NCI-H524 (cell line): ENCODE measurements at regions not wholly inside any gene's neighbourhood (a gene's known extent, or its start where the extent isn't known, plus 50 kb on each side); places are given as distances from the start of the nearest gene placed in this dataset.

Experiments used
- DNase-seq, 2 experiments: peaks; one replicate each; lab custom pipeline; 2025; lab: John Stamatoyannopoulos, UW

DNA sequence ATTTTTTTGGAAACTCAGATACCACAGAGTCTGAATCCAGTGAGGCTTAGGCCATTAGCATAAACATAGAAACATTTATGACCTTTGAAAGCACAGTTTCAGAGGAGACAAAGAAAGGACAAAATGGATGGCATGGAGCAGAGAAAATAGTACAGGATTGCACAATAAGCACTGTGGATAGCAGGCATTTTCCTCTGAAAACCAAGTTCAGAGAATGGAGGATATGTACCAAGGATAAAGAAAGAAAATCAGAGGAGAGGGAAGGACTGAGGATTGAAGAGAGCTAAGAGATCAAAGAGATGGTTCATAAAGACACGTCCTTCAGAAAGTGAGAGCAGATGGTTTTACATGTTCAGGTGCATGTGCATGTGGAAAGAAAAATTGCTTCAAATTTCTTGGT lies 707.2 kb upstream of the CELF2 start:
- no peak for DNase-seq

DNA sequence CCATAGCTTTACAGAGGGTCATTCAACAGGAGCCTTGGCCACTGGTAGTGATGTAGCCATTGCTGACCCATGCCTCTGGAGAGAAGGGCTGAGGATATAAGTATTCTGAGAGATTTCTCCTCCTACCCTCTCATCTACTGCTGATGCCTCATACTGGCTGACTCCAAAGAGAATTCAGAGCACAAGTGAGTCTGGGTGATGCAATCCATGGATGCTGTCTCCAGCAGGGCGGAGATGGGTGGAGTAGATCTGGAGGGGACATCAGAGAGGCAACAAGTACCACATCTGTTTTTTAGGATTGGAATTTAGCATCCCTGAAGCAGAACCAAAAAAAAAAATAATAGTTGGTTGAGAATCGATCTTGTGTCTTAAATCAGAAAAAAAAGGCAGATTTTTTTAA lies 705.7 kb upstream of the CELF2 start:
- no peak for DNase-seq

DNA sequence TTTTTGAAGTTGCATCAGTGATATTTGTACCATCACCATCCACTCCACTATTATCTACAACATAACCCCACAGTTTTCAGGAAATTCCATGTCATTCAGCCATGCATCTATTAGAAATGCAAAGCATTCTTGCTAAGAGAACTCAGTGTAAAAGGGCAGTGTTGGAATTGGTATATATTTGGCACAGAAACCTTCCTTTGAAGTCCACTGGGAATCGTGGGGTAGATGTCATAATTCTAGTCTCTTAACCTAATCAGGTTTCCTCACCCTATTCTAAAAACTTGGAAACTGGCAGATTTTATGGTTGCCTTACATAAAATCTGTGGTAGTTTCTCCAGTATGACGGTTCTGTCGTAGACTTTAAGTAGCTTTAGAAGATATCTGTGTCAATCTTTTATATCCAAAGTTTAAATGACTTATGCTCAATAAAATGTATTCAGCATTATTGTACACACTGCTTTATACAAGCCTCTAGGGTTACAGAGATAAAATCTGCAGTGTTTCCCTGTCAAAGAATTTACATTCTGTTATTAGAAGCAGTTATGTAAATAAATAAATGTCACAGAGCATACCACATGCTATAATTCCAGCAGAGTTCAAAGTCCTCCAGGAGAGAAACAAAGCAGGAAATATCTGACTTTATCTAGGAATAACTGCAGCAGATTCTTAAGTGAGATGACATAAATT lies 704.4 kb upstream of the CELF2 start:
- no peak for DNase-seq

DNA sequence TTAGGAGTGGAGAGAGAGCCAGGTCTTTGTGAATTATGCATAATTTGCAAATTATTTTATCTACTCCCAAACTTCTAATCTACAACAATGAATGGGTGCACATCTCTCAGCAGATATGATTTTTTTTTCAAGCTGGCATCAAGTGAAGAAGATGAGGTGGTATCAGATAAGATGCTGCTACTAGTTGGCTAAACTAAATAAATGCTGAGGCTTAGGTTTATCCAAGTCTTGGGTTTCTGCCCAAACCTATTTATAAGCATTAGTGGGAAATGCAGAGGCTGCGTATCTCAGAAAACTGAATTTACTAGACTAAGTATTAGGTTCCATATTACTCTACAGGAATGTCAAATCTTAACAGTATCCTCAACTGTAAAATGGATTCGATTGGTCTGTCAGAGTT lies 703.0 kb upstream of the CELF2 start:
- no peak for DNase-seq

DNA sequence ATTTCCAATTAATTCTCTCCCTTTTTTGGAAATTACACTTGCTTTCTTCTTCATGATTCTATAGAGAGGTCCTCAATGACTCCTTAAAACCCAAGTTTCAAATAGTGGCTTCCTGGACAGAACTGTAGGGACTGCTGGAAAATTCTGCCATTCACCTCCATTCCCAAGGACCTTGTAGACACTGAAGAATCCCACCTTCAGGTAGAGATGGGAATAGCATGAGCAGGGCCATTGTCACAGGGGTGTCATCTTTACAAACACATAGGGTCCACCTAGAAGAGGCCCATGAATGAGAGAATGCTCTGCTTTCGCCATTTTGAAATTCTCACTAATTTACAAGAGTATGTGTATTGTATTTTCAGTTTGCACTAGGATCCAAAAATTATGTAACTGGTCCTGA lies 701.7 kb upstream of the CELF2 start:
- DNase-seq: no peak

DNA sequence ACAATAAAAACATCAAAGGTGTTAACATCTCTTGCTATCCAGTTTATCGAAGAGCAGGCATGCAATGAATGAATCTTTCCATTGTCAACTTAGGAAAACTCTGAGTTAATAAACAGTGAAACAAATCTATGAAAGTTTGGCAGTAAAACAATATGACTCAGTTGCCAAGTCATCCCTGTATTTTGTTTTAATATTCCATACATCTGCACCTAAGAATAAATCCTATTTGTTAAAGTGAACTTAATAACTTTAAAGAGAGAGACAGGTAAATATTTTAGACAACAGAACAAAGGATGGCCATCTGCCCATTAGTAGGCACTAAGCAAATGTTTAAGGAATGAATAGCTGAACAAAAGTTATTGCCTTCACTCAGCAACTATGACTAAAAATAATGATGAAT lies 700.5 kb upstream of the CELF2 start:
- no peak for DNase-seq

DNA sequence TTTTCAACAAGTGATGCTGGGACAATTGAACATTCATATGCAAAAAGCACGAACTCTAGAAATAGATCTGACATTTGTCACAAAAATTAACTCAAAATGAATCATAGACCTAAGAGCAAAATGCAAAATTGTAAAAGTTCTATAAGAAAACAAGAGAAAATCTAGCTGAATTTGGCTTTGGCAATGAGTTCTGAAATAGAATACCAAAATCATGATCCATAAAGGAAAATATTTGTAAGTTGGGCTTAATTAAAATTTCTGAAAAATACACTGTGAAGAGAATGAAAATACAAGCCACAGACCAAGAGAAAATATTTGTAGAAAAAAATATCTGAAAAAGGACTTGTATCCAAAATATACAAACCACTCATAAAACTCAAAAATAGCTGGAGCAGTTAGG lies 698.8 kb upstream of the CELF2 start:
- no peak for DNase-seq

DNA sequence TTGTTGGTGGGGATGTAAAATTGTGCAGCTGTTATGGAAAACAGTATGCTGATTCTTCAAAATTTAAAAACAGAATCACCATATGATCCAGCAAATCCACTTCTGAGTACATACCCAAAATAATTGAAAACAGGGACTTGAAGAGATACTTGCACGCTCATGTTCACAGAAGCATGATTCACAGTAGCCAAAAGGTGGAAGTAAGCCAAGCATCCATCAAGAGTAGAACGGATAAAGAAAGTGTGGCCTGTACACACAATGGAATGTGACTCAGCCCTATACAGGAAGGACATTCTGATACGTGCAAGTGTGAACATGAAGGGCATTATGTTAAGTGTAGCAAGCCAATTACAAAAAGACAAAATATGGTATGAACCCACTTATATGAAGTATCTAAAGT lies 696.7 kb upstream of the CELF2 start:
- no peak for DNase-seq

DNA sequence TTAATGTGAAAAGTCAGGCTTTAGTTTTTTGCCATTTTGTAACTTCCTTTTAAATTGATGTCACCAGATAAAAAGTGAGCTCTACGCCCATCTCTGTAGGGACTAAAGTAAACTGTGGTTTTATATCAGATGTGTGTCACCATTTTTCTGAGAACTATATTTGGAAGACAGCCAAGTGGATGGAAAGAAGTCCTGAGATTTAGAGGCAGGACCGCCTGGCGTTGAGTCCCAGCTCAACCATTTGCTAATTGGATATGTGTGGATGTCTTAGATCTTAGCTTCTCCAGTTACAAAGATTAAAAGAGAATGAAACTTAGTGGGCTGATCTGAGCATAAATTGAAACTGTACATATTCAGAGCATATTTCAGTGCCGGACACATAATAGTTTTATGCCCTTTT lies 691.6 kb upstream of the CELF2 start:
- peak in 1 of 2 experiments; percentile 47 for DNase-seq

DNA sequence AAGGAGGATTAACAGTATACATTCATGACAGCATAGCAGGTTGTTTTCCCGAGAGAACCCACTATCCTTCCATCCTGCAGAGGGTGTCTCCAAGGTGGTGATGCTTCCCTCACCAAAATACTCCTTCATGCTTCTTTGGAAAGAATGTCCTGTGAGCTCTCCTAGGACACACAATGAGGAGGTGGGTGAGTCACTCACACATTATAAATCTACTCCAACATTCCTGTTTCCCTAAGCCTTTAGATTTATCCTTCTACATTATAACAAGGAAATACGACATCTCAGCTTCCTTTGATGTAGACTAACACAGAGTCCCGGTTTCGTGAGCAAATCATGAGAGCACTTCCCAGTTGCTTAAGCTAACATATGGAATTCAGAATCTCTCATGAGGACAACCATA lies 689.7 kb upstream of the CELF2 start:
- no peak for DNase-seq

DNA sequence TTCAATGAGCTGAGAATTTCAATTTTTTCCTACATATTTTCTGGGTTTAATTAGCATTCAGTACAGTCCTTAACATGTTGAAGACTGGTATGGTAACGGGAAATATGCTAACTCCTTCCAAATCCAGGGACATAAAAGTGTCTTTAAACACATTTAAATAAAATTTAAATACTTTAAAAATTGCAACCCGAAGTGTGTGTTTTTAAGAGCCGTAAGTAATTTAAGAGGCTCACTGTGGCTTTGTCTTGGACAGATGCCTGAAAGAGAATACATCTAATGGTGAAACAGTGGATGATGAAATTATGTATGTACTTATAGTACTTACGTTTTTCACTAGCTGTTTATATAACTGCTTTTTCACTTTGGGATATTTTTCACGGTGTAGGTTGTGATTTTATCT lies 687.3 kb upstream of the CELF2 start:
- DNase-seq: no peak

DNA sequence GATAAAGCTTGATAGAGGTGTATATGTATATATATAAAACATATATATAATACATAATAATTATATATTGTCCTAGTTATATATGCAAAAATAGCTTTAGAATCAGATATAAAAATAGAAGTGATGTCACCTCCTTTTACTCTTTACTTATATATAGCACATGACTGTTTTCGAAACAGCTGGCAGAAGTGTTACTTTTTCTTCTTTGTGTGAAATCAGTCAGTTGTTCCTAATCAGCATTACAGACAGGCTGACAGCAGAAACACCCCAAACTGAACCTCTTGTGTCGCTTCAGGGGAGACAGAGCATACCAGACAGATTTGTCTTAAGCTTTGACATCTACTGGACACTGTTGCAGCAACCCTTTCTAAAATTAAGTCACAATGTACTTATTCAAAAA lies 684.9 kb upstream of the CELF2 start:
- no peak for DNase-seq

DNA sequence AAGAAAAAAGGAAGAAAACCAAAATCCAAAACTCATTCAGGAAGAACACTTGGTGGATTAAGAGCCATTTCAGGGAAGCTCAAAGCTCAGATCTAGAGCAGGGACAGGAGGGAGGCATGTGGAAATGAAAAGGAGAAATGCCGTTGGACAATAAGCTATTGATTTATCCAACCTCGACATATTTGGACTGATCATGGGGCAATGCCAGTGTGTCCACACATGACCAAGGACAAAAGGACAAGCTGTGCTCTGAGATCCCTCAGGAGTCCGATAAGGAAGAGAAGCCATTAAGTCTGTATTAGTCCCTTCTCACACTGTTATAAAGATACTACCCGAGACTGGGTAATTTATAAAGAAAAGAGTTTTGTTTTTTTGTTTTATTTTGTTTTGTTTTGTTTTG lies 684.0 kb upstream of the CELF2 start:
- no peak for DNase-seq

DNA sequence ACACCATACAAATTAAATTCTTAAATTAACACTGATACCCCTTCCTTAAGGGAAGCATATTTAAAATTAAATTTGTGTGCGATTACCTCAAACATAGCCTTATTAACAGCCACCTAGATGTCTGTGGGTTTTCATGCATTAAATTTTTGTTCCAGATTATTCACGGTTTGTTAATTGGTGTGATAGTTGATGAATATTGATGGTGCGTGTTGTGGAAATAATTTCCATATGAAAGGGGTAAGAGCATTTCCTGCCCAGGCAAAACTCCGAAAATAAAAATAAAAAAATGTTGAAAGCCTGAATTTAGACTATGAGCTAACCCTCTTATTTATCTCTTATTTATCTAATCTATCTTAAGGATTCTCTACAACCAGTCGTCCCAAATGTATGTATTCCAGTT lies 679.3 kb upstream of the CELF2 start:
- DNase-seq: no peak

DNA sequence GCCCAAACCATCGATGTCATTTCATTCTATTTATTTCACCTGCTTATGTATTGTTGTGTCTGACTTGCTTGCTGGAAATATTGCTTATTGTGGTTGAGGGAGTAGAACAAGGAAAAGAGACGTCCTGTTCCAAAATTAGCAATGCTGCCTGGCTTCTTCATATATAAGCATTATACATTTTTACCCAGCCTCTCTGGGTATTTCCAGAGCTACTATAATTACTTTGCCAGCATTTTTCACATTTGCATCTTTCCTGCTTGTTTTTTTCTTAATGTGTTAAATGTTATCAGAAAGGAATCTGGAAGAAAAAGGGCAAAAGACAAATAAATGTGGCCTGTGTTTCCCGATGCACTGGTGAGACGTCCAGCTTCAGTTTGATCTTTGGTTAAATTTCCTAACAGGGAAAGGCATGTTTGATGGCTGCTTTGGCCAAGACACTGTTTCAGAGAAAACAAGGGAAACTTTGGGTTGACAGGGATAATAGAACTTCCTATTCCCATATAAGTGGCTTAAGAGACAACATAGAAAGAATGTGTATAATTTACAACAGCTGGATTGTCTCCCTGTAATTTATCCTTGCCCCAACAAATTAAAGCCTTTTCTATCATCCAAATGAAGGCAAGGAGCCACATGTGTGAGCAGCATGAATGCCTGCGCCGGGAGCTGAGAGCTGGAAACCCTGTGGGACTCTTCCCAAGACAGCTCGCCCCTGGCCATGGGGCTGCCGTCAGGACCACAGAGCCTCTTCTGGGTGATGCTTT lies 671.1 kb upstream of the CELF2 start:
- no peak for DNase-seq

DNA sequence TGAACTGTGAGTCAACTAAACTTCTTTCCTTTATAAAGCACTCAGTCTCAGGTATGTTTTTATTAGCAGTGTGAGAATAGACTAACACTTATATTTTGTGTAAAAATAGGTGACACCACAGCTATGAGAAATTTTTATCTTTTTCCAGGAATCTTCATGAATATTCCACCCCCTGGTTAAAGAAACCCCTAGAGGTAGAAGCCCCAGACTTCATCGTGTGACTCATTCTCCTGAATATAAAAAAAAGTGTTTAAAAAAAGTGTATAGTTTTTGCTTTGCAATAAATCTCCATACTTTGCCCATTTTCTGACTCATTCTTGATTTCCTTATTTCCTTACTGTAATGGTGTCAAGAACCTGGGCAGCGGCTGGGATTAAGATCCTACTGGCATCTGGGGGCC lies 667.6 kb upstream of the CELF2 start:
- DNase-seq: no peak

DNA sequence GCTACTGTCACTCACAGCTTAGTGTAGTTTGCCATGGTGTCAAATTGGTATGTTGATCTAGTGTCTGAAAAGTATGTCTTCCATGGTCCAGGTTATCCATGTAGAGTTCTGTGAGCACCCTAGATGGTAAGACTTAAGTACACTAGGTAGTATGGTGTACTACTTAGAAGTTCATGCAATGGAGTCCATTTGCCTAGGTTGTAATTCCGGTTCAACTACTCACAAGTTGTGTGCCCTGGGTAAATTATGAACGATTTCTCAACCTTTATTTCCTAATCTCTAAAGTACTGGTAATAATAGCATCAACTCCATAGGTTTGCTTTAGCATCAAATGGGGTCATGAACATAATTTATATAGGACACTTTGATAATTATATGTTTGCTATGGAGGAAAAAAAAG lies 666.2 kb upstream of the CELF2 start:
- no peak for DNase-seq

DNA sequence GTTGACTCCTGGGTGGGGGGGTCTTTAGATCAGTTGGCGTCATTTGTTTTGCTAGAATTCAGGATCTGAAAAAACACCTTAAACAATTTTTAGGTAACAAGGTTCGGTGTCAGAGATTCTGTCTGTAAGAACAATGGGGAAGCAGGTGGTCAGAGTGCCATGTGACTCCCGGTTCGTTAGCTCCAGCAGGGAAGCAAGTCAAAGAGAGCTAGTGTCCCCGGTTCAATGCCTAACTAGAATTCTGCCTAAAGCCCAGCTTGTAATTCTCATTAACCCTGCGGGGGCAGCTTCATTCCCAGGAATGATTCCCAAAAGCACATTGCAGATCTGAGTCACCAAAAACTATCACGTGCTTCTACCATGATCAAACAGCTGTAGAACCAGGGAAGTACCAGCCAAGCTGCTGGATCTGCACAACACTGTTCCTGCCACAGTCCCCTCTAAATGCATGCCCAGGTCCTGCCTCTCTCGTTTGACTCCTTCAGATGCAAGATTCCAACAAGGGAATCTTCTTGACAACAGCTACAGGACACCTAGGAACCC lies 664.3 kb upstream of the CELF2 start:
- DNase-seq: no peak

DNA sequence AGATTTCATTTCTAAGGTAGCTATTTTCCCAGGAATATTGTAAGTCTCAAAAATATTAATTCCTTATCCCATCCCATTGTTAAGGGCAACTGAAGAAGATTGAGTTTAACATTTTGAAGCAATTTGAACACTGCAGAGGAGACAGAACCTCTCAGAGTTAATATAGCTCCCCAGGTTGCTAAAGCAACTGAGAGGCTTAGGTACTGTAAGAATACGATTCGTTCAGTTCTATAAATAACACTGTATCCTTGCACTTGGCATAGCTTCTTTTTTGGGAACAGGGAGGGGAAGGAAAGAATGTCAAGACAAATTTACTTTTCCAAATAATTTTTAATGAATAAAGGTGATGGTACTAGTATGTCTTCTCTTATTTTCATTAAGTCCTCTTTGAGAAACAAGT lies 658.4 kb upstream of the CELF2 start:
- DNase-seq: no peak

DNA sequence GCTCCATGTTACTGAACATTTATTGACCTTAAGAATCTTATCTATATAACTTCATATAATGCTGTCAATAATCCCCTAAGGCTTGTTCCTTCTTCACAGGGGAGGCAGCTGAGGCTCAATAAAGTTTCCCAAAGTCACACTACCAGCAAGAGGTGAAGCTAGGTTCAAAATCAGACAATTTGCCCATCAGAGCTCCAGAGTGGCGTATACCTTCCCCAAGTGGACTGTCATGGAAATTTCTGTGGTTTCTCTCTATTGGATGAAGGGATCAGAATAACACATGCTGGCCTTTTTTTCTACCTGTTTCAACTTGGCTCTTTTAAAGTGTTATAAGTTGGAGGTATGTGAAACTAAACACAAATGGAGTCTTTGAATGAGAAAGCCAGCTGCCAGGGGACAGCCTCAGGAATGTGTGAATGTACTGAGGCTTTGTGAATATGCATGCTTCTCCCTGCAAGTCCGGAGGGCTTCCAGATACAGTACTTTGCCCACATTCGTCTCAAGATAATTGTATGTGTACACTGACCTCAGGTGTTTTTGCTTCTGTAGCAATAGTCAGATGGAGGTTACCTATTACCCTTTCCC lies 656.3 kb upstream of the CELF2 start:
- no peak for DNase-seq

DNA sequence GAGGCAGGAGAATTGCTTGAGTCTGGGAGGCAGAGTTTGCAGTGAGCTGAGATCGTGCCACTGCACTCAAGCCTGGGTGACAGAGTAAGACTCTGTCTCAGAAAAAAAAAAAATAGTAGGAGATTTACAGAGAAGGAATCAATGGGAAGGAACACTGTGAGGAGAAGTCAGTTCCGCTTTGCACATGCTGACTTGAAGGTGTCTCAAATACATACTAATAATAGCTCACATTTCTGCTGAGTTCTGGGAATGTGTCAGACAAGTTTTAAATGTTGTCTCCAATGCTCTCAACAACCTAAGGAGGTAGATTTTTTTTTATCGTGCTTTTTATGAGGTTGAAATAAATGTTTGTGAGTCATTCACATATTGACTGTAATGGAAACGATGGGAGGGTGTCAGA lies 654.9 kb upstream of the CELF2 start:
- no peak for DNase-seq

DNA sequence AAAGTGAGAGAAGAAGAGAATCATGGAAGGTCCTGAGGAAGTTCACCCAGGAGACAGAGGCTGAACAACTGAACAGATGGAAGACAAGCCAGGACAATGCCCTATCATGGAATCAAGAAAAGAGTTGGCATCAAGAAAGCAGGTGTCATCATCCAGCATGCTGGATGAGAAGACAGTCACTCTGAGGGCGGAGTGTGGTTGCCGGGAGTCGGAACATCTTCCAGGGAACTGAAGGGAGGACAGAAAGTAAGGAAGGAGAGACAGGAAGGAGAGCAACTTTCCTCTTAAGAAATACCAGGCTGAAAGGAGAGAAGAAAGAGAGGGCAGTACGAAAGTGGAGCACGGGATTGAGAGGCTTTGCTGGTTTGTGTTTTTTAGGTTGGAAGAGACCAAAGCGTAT lies 654.5 kb upstream of the CELF2 start:
- no peak for DNase-seq

DNA sequence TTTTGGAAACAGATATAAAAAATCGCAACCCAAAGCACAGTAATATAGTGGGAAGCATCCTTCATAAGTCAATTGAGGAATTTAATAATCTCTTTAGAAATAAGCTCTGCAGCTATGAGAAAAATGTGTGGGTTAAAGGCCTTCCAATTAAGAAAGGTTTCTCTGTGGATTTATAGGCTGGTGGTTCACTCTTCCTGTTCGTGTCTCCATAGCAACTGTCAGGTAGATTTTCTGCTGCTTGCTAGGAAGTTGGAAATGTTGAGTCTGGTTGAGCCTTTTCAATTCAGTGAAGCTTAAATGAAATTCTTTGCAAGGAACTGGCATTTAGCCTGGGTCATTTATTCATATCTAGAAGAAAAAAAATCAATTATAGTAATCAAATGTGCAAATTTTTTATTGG lies 652.8 kb upstream of the CELF2 start:
- DNase-seq: no peak
